ENCODE measurements at regions not wholly inside any gene's neighbourhood (a gene's known extent, or its start where the extent isn't known, plus 50 kb on each side); places are given as distances from the start of the nearest gene placed in this dataset.

DNA sequence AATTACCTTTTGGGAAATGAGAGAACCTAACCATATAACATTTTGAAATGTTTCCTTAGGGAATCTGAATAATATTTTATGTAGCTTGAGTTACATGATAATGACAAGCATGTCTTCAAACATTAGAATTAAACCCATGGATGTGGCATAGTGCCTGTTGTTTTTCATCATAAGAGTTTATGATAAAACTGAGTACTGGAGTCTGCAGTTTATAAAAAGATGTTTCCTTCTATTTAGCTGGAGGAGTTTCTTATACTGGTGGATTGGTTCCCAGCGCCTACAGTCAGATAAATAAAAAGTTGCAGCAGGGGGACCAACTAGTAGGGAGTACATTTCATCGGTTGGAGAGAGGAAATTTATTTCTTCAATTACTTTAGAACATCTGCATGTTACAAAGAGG, 70.1 kb upstream of the PCDH18 start:
- no peak for TF ChIP-seq POLR2A (IDR thresholded peaks at IDR 0.05)
- TF ChIP-seq, protein P1, sequence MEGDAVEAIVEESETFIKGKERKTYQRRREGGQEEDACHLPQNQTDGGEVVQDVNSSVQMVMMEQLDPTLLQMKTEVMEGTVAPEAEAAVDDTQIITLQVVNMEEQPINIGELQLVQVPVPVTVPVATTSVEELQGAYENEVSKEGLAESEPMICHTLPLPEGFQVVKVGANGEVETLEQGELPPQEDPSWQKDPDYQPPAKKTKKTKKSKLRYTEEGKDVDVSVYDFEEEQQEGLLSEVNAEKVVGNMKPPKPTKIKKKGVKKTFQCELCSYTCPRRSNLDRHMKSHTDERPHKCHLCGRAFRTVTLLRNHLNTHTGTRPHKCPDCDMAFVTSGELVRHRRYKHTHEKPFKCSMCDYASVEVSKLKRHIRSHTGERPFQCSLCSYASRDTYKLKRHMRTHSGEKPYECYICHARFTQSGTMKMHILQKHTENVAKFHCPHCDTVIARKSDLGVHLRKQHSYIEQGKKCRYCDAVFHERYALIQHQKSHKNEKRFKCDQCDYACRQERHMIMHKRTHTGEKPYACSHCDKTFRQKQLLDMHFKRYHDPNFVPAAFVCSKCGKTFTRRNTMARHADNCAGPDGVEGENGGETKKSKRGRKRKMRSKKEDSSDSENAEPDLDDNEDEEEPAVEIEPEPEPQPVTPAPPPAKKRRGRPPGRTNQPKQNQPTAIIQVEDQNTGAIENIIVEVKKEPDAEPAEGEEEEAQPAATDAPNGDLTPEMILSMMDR (IDR thresholded peaks at IDR 0.05) = no peak
